Left ventricle myocardium inferior (tissue), 1 donor: ENCODE measurements at regions not wholly inside any gene's neighbourhood (a gene's known extent, or its start where the extent isn't known, plus 50 kb on each side); places are given as distances from the start of the nearest gene placed in this dataset.

Experiments
- DNase-seq: peaks from one replicate; pipeline ENCODE4 v3.0.0-alpha.2; 2020
- H3K27ac ChIP-seq: fragments of 200-600 bp; replicated peaks from 2 replicates; pipeline ENCODE4 v1.8.0; 2021
- H3K27me3 ChIP-seq: fragments of 200-600 bp; 2 replicates; pipeline ENCODE4 v1.8.0; 2021; ENCODE audit warnings: low read depth
- H3K36me3 ChIP-seq: fragments of 200-600 bp; 2 replicates; pipeline ENCODE4 v1.8.0; 2021
- H3K4me1 ChIP-seq: fragments of 200-600 bp; 2 replicates; pipeline ENCODE4 v1.8.0; 2021
- H3K4me3 ChIP-seq: fragments of 200-600 bp; 2 replicates; pipeline ENCODE4 v1.8.0; 2021; ENCODE audit warnings: mild to moderate bottlenecking, moderate library complexity
- H3K9me3 ChIP-seq: fragments of 200-600 bp; replicated peaks from 2 replicates; pipeline ENCODE4 v1.8.0; 2021
- CTCF ChIP-seq: fragments of 200-600 bp; IDR thresholded peaks from 2 replicates; pipeline ENCODE4 v1.8.0; 2021; ENCODE audit warnings: antibody characterized with exemption, mild to moderate bottlenecking, borderline replicate concordance
- intact Hi-C: fragments of 100-400 bp; cut with micrococcal nuclease; formaldehyde crosslinking; loops from one replicate; pipeline ENCODE4 v1.11.0; 2022
- donor health status: DM: no; HTN: yes; CAD: no; lungs with severe emphysema.

- DNase-seq: no peak
- intact Hi-C loops: no loop called here
- no peaks in the 10 kb centered on the region for H3K27me3 ChIP-seq
- peaks cover 17% of the 10 kb centered on the region for H3K9me3 ChIP-seq
- H3K4me3 ChIP-seq: no peak overlapping the region
- no peak for TF ChIP-seq CTCF
- H3K4me1 ChIP-seq: no peaks in the 10 kb centered on the region
- H3K27ac ChIP-seq: no peak overlapping the region
- H3K36me3 ChIP-seq: no peaks in the 10 kb centered on the region
Observed at GRCh38 chr20:52757411-52757810, 214.7 kb upstream of the TSHZ2 start.

GRCh38 chr20:52755744-52756143 is 216.4 kb upstream of the TSHZ2 start:
- Histone ChIP-seq H3K4me3 (no peak overlapping the region), H3K4me1 (no peaks in the 10 kb centered on the region), H3K27me3 (no peaks in the 10 kb centered on the region), H3K36me3 (no peaks in the 10 kb centered on the region), H3K27ac (no peak overlapping the region), H3K9me3 (peaks cover 17% of the 10 kb centered on the region)
- intact Hi-C loops: no loop called here
- DNase-seq: no peak
- no peak for TF ChIP-seq CTCF

GRCh38 chr20:52754366-52754765 is 217.8 kb upstream of the TSHZ2 start:
- Histone ChIP-seq H3K36me3 (no peaks in the 10 kb centered on the region), H3K27me3 (no peaks in the 10 kb centered on the region), H3K4me3 (no peak overlapping the region), H3K9me3 (peaks cover 17% of the 10 kb centered on the region), H3K4me1 (no peaks in the 10 kb centered on the region), H3K27ac (no peak overlapping the region)
- intact Hi-C loops: no loop called here
- no peak for TF ChIP-seq CTCF
- no peak for DNase-seq

- Histone ChIP-seq H3K9me3 (peaks cover 17% of the 10 kb centered on the region), H3K36me3 (no peaks in the 10 kb centered on the region), H3K27me3 (no peaks in the 10 kb centered on the region), H3K4me1 (no peaks in the 10 kb centered on the region), H3K4me3 (no peak overlapping the region), H3K27ac (no peak overlapping the region)
- DNase-seq: no peak
- intact Hi-C loops: no loop called here
- no peak for TF ChIP-seq CTCF
Observed at GRCh38 chr20:52752023-52752422, 220.1 kb upstream of the TSHZ2 start.

GRCh38 chr20:52751571-52751970 is 220.6 kb upstream of the TSHZ2 start:
- Histone ChIP-seq H3K27me3 (no peaks in the 10 kb centered on the region), H3K4me3 (no peak overlapping the region), H3K27ac (no peak overlapping the region), H3K36me3 (no peaks in the 10 kb centered on the region), H3K4me1 (no peaks in the 10 kb centered on the region), H3K9me3 (peaks cover 17% of the 10 kb centered on the region)
- intact Hi-C loops: no loop called here
- TF ChIP-seq CTCF: no peak
- DNase-seq: no peak

- no peaks in the 10 kb centered on the region for H3K36me3 ChIP-seq
- no peak for TF ChIP-seq CTCF
- H3K4me1 ChIP-seq: no peaks in the 10 kb centered on the region
- intact Hi-C loops: no loop called here
- no peaks in the 10 kb centered on the region for H3K27me3 ChIP-seq
- H3K27ac ChIP-seq: no peak overlapping the region
- no peak overlapping the region for H3K4me3 ChIP-seq
- no peak for DNase-seq
- peaks cover 16% of the 10 kb centered on the region for H3K9me3 ChIP-seq
Observed at GRCh38 chr20:52749938-52750337, 222.2 kb upstream of the TSHZ2 start.
